ENCODE measurements at regions not wholly inside any gene's neighbourhood (a gene's known extent, or its start where the extent isn't known, plus 50 kb on each side); places are given as distances from the start of the nearest gene placed in this dataset.

DNA sequence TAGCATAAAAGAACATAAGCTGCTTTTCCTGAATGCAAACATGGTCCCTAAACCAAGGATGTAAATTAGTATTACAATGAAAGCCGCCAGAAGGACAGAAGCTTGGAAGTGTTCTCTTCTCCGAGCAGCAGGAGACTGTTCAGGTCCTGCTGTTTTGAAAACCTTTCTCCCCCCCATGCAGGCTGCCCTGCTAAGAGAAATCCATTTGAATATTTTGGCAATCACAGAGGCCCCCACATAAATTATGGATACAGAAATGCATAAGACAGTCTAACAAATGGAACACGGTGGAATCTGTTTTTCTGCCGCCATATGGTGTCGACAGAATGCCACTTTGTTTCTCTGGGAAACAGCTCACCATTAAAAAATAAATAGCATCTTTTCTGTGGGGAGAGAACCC is 600.4 kb upstream of the KLHL29 start:
- in situ Hi-C loops (cut with MboI; ENCODE audit: low sequenced_read_pairs in 4 of 4) (no loop called here), intact Hi-C loops (cut with DNase I; ENCODE audit: low total_unique reads) (no loop called here)
- TF ChIP-seq, protein P1, sequence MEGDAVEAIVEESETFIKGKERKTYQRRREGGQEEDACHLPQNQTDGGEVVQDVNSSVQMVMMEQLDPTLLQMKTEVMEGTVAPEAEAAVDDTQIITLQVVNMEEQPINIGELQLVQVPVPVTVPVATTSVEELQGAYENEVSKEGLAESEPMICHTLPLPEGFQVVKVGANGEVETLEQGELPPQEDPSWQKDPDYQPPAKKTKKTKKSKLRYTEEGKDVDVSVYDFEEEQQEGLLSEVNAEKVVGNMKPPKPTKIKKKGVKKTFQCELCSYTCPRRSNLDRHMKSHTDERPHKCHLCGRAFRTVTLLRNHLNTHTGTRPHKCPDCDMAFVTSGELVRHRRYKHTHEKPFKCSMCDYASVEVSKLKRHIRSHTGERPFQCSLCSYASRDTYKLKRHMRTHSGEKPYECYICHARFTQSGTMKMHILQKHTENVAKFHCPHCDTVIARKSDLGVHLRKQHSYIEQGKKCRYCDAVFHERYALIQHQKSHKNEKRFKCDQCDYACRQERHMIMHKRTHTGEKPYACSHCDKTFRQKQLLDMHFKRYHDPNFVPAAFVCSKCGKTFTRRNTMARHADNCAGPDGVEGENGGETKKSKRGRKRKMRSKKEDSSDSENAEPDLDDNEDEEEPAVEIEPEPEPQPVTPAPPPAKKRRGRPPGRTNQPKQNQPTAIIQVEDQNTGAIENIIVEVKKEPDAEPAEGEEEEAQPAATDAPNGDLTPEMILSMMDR (IDR thresholded peaks at IDR 0.05 in 4 of 5, conservative IDR thresholded peaks at IDR 0.05 in 1 of 5) = no peak
- no peak for TF ChIP-seq POLR2A (IDR thresholded peaks at IDR 0.05)

DNA sequence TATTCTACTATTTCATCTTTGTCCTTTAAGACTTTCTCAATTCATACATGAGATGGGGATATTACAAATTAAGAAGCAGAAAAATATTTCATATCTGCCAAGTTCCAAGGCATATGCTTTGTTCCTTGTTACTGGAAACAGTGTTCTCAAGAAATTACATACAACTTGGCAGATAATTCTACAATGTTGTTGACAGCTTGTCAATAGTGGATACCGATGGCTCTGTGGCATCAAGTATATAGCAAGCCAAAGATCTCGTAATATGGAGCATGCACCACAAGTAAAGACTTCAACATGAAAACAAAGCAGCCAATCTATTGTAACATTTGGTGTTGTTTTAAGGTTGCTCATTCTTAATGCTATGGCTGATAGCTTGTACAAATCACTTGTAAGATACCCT is 598.2 kb upstream of the KLHL29 start:
- no peaks in the 10 kb centered on the region for H3K9me3 ChIP-seq

More for the DNA sequence above, 600.4 kb upstream of the KLHL29 start:
- Histone ChIP-seq H3K36me3 (no peaks in the 10 kb centered on the region), H3K4me3 (no peak overlapping the region), H3K4me1 (no peaks in the 10 kb centered on the region), H3K27ac (no peak overlapping the region), H3K9me3 (no peaks in the 10 kb centered on the region), H3K27me3 (no peaks in the 10 kb centered on the region)
- ATAC-seq = no peak
- no peak for DNase-seq

DNA sequence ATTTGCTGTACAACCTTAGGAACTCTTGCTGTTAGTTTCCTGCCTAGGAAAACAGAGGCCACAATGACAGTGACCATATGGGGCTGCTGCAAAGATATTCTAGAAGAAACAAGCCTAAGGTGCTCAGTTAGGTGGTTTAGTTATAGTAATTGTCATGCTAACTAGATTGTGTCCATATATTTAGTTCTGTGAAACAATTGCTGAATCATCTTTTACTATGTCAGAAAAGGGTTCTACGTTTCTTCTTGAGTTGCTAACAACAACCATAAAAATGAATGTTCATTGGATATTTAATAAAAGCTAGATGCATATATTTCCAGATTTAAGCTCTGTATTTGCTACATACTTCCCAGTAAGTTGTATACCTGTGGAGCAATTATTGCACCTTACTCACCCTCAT is 597.2 kb upstream of the KLHL29 start:
- Histone ChIP-seq H3K9me3 (no peaks in the 10 kb centered on the region), H3K27ac (no peak overlapping the region), H3K36me3 (no peaks in the 10 kb centered on the region), H3K27me3 (no peaks in the 10 kb centered on the region), H3K4me3 (no peak overlapping the region), H3K4me1 (no peaks in the 10 kb centered on the region)
- ATAC-seq = no peak
- TF ChIP-seq POLR2A (IDR thresholded peaks at IDR 0.05) = no peak
- TF ChIP-seq, protein P1 (IDR thresholded peaks at IDR 0.05 in 4 of 5, conservative IDR thresholded peaks at IDR 0.05 in 1 of 5) = no peak
- no peak for DNase-seq
- in situ Hi-C loops (cut with MboI; ENCODE audit: low sequenced_read_pairs in 4 of 4) = no loop called here
- intact Hi-C loops (cut with DNase I; ENCODE audit: low total_unique reads) = no loop called here

More for the DNA sequence above, 598.2 kb upstream of the KLHL29 start:
- intact Hi-C loops (cut with DNase I; ENCODE audit: low total_unique reads) = no loop called here
- H3K36me3 ChIP-seq = no peaks in the 10 kb centered on the region
- no peak overlapping the region for H3K4me3 ChIP-seq
- DNase-seq (no peak), ATAC-seq (no peak)
- in situ Hi-C loops (cut with MboI; ENCODE audit: low sequenced_read_pairs in 4 of 4) = no loop called here
- no peaks in the 10 kb centered on the region for H3K4me1 ChIP-seq
- H3K27me3 ChIP-seq = no peaks in the 10 kb centered on the region
- TF ChIP-seq, protein P1 (IDR thresholded peaks at IDR 0.05 in 4 of 5, conservative IDR thresholded peaks at IDR 0.05 in 1 of 5) = no peak
- no peak for TF ChIP-seq POLR2A (IDR thresholded peaks at IDR 0.05)
- H3K27ac ChIP-seq = no peak overlapping the region

DNA sequence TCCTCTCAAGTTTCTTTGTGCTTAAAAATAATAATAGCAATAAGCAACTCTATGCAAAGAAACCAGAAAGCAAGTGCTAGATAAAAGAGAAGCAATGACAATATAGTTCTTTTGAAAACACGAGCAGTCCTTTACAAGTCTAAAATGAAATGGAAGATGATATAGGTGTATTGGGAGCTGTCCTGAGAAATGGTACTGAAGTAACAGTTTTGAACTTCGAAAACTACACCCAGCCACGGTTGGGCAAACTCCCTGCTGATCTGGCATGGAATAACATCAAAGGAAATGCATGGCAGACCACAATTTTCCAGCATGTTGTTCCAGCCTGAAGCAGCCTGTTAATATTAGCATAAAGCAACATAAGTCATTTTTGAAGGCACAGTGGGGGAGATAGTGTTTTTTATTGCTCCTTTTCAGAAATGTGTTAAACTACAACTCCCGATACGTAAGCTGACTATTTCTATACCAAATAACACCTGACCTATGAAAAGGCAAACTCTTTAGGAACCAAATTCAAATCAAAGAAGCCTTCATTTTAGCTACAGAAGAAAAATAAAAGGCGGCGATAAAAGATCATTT is 596.1 kb upstream of the KLHL29 start:
- no peak overlapping the region for H3K4me3 ChIP-seq
- no peaks in the 10 kb centered on the region for H3K4me1 ChIP-seq
- H3K27ac ChIP-seq = no peak overlapping the region
- no peak for TF ChIP-seq POLR2A (IDR thresholded peaks at IDR 0.05)
- TF ChIP-seq, protein P1 (IDR thresholded peaks at IDR 0.05 in 4 of 5, conservative IDR thresholded peaks at IDR 0.05 in 1 of 5) = no peak
- no peaks in the 10 kb centered on the region for H3K27me3 ChIP-seq
- no peaks in the 10 kb centered on the region for H3K9me3 ChIP-seq
- ATAC-seq = no peak
- no peaks in the 10 kb centered on the region for H3K36me3 ChIP-seq
- no peak for DNase-seq
- intact Hi-C loops (cut with DNase I; ENCODE audit: low total_unique reads) = no loop called here
- in situ Hi-C loops (cut with MboI; ENCODE audit: low sequenced_read_pairs in 4 of 4) = no loop called here

DNA sequence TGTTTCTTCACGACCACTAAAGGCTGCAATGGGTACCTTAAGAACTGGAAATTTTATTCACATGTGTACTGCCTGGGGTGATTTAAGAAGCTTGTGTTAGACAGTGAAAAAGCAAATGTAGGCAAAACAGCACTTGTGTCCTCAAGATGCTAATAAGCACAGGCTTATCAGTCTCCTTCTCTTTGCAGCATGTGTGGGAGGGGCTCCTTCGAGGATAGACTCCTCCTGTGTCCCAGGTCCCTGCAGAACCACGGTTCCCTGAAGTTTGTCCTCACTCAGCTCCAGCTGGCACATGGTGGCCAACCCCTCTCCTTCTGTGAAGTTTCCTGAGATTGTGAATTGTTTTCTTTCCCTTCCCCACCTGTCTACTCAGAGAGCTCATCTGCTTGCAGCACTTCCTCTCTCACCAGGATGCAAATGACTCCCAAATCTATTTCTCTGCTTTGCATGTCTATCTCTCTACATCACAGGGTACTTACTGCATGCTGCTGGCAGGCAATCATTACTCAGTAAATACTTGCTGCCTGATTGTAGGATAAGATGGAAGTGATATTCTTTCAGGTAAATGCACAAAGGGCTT is 589.6 kb upstream of the KLHL29 start:
- no peak overlapping the region for H3K27ac ChIP-seq
- in situ Hi-C loops (cut with MboI; ENCODE audit: low sequenced_read_pairs in 4 of 4) = no loop called here
- H3K4me1 ChIP-seq = no peaks in the 10 kb centered on the region

More for the DNA sequence above, 589.6 kb upstream of the KLHL29 start:
- intact Hi-C loops (cut with DNase I; ENCODE audit: low total_unique reads) = no loop called here
- H3K4me3 ChIP-seq = no peak overlapping the region
- no peaks in the 10 kb centered on the region for H3K9me3 ChIP-seq
- no peaks in the 10 kb centered on the region for H3K27me3 ChIP-seq
- DNase-seq (no peak), ATAC-seq (no peak)
- no peak for TF ChIP-seq POLR2A (IDR thresholded peaks at IDR 0.05)
- no peaks in the 10 kb centered on the region for H3K36me3 ChIP-seq

All from gastrocnemius medialis (tissue), 4 donors.